ENCODE measurements at regions not wholly inside any gene's neighbourhood (a gene's known extent, or its start where the extent isn't known, plus 50 kb on each side); places are given as distances from the start of the nearest gene placed in this dataset.

DNA sequence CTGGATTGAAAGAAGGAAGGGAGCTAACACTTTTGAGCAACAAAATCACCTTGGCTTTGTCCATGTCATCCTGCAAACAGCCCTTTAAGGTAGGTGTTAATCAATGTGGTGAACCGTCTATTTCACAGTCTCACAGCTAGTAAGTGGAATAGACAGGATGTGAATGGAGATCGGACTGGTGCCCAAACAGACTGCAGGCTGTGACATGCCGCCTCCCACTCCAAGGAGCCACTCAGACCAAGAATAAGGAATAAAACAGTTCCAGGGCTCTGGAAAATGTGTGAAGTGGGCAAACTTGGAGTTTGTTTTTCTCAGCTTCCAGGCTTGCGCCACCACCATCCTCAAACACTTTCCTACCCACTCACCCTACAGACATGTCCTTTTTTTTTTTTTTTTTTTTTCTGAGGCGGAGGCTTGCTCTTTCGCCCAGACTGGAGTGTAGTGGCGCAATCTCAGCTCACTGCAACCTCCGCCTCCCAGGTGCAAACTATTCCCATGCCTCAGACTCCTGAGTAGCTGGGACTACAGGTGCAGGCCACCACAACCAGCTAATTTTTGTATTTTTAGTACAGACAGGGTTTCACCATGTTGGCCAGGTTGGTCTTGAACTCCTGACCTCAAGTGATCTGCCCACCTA lies 57.7 kb upstream of the SEC24B start:
- Histone ChIP-seq H3K4me3 (ENCODE audit: control insufficient read depth in 2 of 3, extremely low read depth in 1 of 3, insufficient read depth in 2 of 3, low read depth in 1 of 3, low read length in 3 of 3) (no peak overlapping the region), H3K9me3 (ENCODE audit: control insufficient read depth, low read depth, low read length) (no peaks in the 10 kb centered on the region), H3K79me2 (ENCODE audit: control insufficient read depth, insufficient read depth, low read length) (no peaks in the 10 kb centered on the region), H2AFZ (ENCODE audit: control insufficient read depth, low read length) (peak overlapping the region; percentile 30), H3K9me1 (ENCODE audit: control insufficient read depth, extremely low read depth, insufficient read depth, low read length) (no peaks in the 10 kb centered on the region), H3K27ac (ENCODE audit: control insufficient read depth, insufficient read depth, low read length) (no peak overlapping the region), H3K36me3 (ENCODE audit: control insufficient read depth in 2 of 2, extremely low read depth in 1 of 2, insufficient read depth in 2 of 2, low read length in 2 of 2) (no peaks in the 10 kb centered on the region), H3K9ac (ENCODE audit: control insufficient read depth, extremely low read depth, insufficient read depth, low read length) (peak overlapping the region; percentile 33), H3K27me3 (ENCODE audit: control insufficient read depth, extremely low read depth, insufficient read depth, low read length) (peaks cover 3% of the 10 kb centered on the region), H4K20me1 (ENCODE audit: control insufficient read depth, extremely low read depth, insufficient read depth, low read length) (no peaks in the 10 kb centered on the region), H3K4me1 (ENCODE audit: control insufficient read depth, extremely low read depth, insufficient read depth, low read length) (peaks cover 6% of the 10 kb centered on the region), H3K4me2 (ENCODE audit: control insufficient read depth, extremely low read depth, insufficient read depth, low read depth, low read length) (peak overlapping the region; percentile 73)
- FAIRE-seq: peak; percentile 44
- no peak for DNase-seq (ENCODE audit: low read depth, low spot score)
- TF ChIP-seq, protein P1, sequence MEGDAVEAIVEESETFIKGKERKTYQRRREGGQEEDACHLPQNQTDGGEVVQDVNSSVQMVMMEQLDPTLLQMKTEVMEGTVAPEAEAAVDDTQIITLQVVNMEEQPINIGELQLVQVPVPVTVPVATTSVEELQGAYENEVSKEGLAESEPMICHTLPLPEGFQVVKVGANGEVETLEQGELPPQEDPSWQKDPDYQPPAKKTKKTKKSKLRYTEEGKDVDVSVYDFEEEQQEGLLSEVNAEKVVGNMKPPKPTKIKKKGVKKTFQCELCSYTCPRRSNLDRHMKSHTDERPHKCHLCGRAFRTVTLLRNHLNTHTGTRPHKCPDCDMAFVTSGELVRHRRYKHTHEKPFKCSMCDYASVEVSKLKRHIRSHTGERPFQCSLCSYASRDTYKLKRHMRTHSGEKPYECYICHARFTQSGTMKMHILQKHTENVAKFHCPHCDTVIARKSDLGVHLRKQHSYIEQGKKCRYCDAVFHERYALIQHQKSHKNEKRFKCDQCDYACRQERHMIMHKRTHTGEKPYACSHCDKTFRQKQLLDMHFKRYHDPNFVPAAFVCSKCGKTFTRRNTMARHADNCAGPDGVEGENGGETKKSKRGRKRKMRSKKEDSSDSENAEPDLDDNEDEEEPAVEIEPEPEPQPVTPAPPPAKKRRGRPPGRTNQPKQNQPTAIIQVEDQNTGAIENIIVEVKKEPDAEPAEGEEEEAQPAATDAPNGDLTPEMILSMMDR (optimal IDR thresholded peaks at IDR 0.05 in 1 of 3, IDR thresholded peaks at IDR 0.05 in 1 of 3, conservative IDR thresholded peaks at IDR 0.05 in 1 of 3; ENCODE audit: extremely low read depth in 1 of 3, insufficient read depth in 2 of 3, low read length in 3 of 3): no peak
- no peak for TF ChIP-seq EZH2 (IDR thresholded peaks at IDR 0.05; ENCODE audit: low read length)
- dilution Hi-C loops (cut with MboI; ENCODE audit: extremely low pct_ligation_motif_present, low sequenced_read_pairs): no loop called here

DNA sequence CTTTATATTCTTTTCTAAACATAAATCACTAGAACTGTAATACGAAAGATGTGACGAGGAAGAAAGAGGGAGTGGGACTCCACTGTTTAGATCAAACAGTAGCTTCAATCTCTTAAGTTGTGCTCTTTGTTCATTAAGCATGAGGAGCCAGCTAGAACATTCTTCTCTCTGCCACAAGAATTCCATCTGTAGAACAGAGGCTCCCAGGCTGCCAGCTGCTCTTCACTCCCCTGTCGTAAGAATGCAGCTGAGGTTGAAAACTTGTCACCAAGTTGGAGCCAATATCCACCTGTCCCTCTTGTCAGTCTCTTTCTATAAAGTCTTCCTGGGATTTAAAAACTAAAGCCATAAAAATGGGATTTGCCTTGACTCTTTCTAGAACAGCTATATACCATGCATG lies 65.0 kb upstream of the SEC24B start:
- peaks cover 7% of the 10 kb centered on the region for H3K4me1 ChIP-seq (ENCODE audit: control insufficient read depth, extremely low read depth, insufficient read depth, low read length)
- H3K9ac ChIP-seq (ENCODE audit: control insufficient read depth, extremely low read depth, insufficient read depth, low read length): no peak overlapping the region
- no peaks in the 10 kb centered on the region for H3K27me3 ChIP-seq (ENCODE audit: control insufficient read depth, extremely low read depth, insufficient read depth, low read length)
- no peaks in the 10 kb centered on the region for H3K79me2 ChIP-seq (ENCODE audit: control insufficient read depth, insufficient read depth, low read length)
- TF ChIP-seq, protein P1 (optimal IDR thresholded peaks at IDR 0.05 in 1 of 3, IDR thresholded peaks at IDR 0.05 in 1 of 3, conservative IDR thresholded peaks at IDR 0.05 in 1 of 3; ENCODE audit: extremely low read depth in 1 of 3, insufficient read depth in 2 of 3, low read length in 3 of 3): no peak
- TF ChIP-seq EZH2 (IDR thresholded peaks at IDR 0.05; ENCODE audit: low read length): no peak
- no peak overlapping the region for H3K4me2 ChIP-seq (ENCODE audit: control insufficient read depth, extremely low read depth, insufficient read depth, low read depth, low read length)
- H3K9me3 ChIP-seq (ENCODE audit: control insufficient read depth, low read depth, low read length): no peaks in the 10 kb centered on the region
- no peak overlapping the region for H3K4me3 ChIP-seq (ENCODE audit: control insufficient read depth in 2 of 3, extremely low read depth in 1 of 3, insufficient read depth in 2 of 3, low read depth in 1 of 3, low read length in 3 of 3)
- H4K20me1 ChIP-seq (ENCODE audit: control insufficient read depth, extremely low read depth, insufficient read depth, low read length): no peaks in the 10 kb centered on the region
- DNase-seq (ENCODE audit: low read depth, low spot score) (no peak), FAIRE-seq (no peak)
- H3K27ac ChIP-seq (ENCODE audit: control insufficient read depth, insufficient read depth, low read length): no peak overlapping the region
- H3K9me1 ChIP-seq (ENCODE audit: control insufficient read depth, extremely low read depth, insufficient read depth, low read length): no peaks in the 10 kb centered on the region
- H2AFZ ChIP-seq (ENCODE audit: control insufficient read depth, low read length): no peak overlapping the region
- no peaks in the 10 kb centered on the region for H3K36me3 ChIP-seq (ENCODE audit: control insufficient read depth in 2 of 2, extremely low read depth in 1 of 2, insufficient read depth in 2 of 2, low read length in 2 of 2)
- dilution Hi-C loops (cut with MboI; ENCODE audit: extremely low pct_ligation_motif_present, low sequenced_read_pairs): no loop called here
